H1 (cell line): ENCODE measurements at regions not wholly inside any gene's neighbourhood (a gene's known extent, or its start where the extent isn't known, plus 50 kb on each side); places are given as distances from the start of the nearest gene placed in this dataset.

Experiments
- CTCF ChIA-PET: fragments of 300-600 bp; sonication (Branson Sonifier 250); formaldehyde crosslinking; loops from one replicate; lab custom pipeline; 2021; ENCODE audit not compliant: partially characterized antibody; lab: Charles Lee
- POLR2A ChIA-PET: fragments of 300-600 bp; sonication (Branson Sonifier 250); formaldehyde crosslinking; loops from one replicate; lab custom pipeline; 2021; ENCODE audit warnings: inconsistent platforms; ENCODE audit not compliant: partially characterized antibody; lab: Charles Lee
- DNase-seq, 2 experiments: peaks; one replicate each; pipeline versions ENCODE4 v3.0.0 to v3.0.0-alpha.2; 2010 to 2022; ENCODE audit warnings: low spot score in 2 of 2, low read depth in 1 of 2, mixed read lengths in 1 of 2
- FAIRE-seq: peaks from 2 replicates; lab custom pipeline; 2011; peaks lifted over from hg19 to GRCh38; lab: Jason Lieb, UNC
- H2AFZ ChIP-seq: 2 replicates; pipeline ENCODE4 v1.8.1; 2012; ENCODE audit warnings: low read length, inconsistent platforms
- H2AK5ac ChIP-seq: 2 replicates; pipeline ENCODE4 v1.6.1; 2013; ENCODE audit warnings: low read depth, low read length
- H2BK120ac ChIP-seq: replicated peaks from 2 replicates; pipeline ENCODE3; 2013; ENCODE audit warnings: low read depth, low read length, inconsistent platforms
- H2BK12ac ChIP-seq: 2 replicates; pipeline ENCODE4 v1.6.1; 2013; ENCODE audit warnings: low read depth, low read length
- H2BK15ac ChIP-seq: 2 replicates; pipeline ENCODE4 v1.6.1; 2013; ENCODE audit warnings: low read length
- H2BK20ac ChIP-seq: 2 replicates; pipeline ENCODE4 v1.6.1; 2013; ENCODE audit warnings: low read length
- H2BK5ac ChIP-seq: 2 replicates; pipeline ENCODE4 v1.6.1; 2013; ENCODE audit warnings: low read depth, low read length
- H3K14ac ChIP-seq: 2 replicates; pipeline ENCODE4 v1.6.1; 2013; ENCODE audit warnings: inconsistent platforms; ENCODE audit not compliant: insufficient read length
- H3K18ac ChIP-seq: 2 replicates; pipeline ENCODE4 v1.6.1; 2013; ENCODE audit warnings: low read length; ENCODE audit errors: extremely low read depth
- H3K23ac ChIP-seq: 2 replicates; pipeline ENCODE4 v1.6.1; 2013; ENCODE audit warnings: inconsistent platforms; ENCODE audit not compliant: insufficient read length
- H3K23me2 ChIP-seq: 2 replicates; pipeline ENCODE4 v1.6.1; 2013; ENCODE audit warnings: low read depth, low read length
- H3K27ac ChIP-seq: 2 replicates; pipeline ENCODE4 v1.6.1; 2011; ENCODE audit warnings: low read depth, low read length, inconsistent platforms
- H3K27me3 ChIP-seq, 4 experiments: replicated peaks in 1 of 4; 1 replicate in 1 of 4; 2 replicates in 3 of 4; pipeline versions ENCODE4 v1.6.1 to v1.8.1; 2011 to 2013; ENCODE audit warnings: low read length in 3 of 4, mild to moderate bottlenecking in 3 of 4, inconsistent platforms in 2 of 4, mixed read lengths in 2 of 4, moderate library complexity in 1 of 4; ENCODE audit not compliant: control insufficient read depth in 3 of 4, insufficient read depth in 3 of 4; ENCODE audit errors: extremely low read depth in 1 of 4
- H3K36me3 ChIP-seq, 4 experiments: 2 replicates each; pipeline versions ENCODE4 v1.6.1 to v1.8.1; 2011 to 2013; ENCODE audit warnings: mild to moderate bottlenecking in 4 of 4, low read length in 3 of 4, moderate library complexity in 2 of 4, control low read depth in 1 of 4, inconsistent platforms in 1 of 4; ENCODE audit not compliant: insufficient read depth in 4 of 4, control insufficient read depth in 2 of 4
- H3K4ac ChIP-seq: replicated peaks from 2 replicates; pipeline ENCODE3; 2013; ENCODE audit warnings: low read length, low read depth, mixed read lengths, inconsistent platforms; ENCODE audit not compliant: insufficient read length
- H3K4me1 ChIP-seq, 4 experiments: replicated peaks in 1 of 4; 1 replicate in 1 of 4; 2 replicates in 3 of 4; pipeline versions ENCODE4 v1.6.1 to v1.8.1; 2011 to 2013; ENCODE audit warnings: low read length in 3 of 4, inconsistent platforms in 2 of 4, mixed read lengths in 1 of 4; ENCODE audit not compliant: insufficient read depth in 4 of 4, control insufficient read depth in 3 of 4
- H3K4me2 ChIP-seq, 2 experiments: 2 replicates each; pipeline versions ENCODE4 v1.6.1 to v1.8.1; 2011 to 2013; ENCODE audit warnings: low read depth in 2 of 2, low read length in 2 of 2, control low read depth in 1 of 2, inconsistent platforms in 1 of 2, mild to moderate bottlenecking in 1 of 2; ENCODE audit not compliant: insufficient read depth in 1 of 2
- H3K4me3 ChIP-seq, 4 experiments: fragments of 200-600, 300-600 bp in 1 of 4; sonication (generic), shearing (Covaris generic), sonication (Bioruptor Twin) in 1 of 4; 2 replicates each; pipeline versions ENCODE4 v1.5.1 to v1.8.1; 2011 to 2016; ENCODE audit warnings: low read length in 4 of 4, low read depth in 3 of 4, control low read depth in 2 of 4, inconsistent platforms in 2 of 4, mild to moderate bottlenecking in 2 of 4, mixed read lengths in 1 of 4, moderate library complexity in 1 of 4; ENCODE audit not compliant: insufficient read depth in 2 of 4; ENCODE audit errors: extremely low read depth in 1 of 4
- H3K56ac ChIP-seq: replicated peaks from 2 replicates; pipeline ENCODE3; 2013; ENCODE audit warnings: low read depth, mild to moderate bottlenecking, mixed read lengths, low read length, inconsistent platforms; ENCODE audit not compliant: insufficient read length
- H3K79me1 ChIP-seq: 2 replicates; pipeline ENCODE4 v1.6.1; 2013; ENCODE audit warnings: low read depth, low read length, control low read depth
- H3K79me2 ChIP-seq, 2 experiments: 2 replicates each; pipeline versions ENCODE4 v1.6.1 to v1.8.1; 2012 to 2013; ENCODE audit warnings: low read length in 2 of 2, mild to moderate bottlenecking in 2 of 2, inconsistent platforms in 1 of 2; ENCODE audit not compliant: insufficient read depth in 2 of 2, control insufficient read depth in 1 of 2
- H3K9ac ChIP-seq, 4 experiments: replicated peaks in 1 of 4; 1 replicate in 1 of 4; 2 replicates in 3 of 4; pipeline versions ENCODE4 v1.6.1 to v1.8.1; 2011 to 2013; ENCODE audit warnings: low read depth in 3 of 4, low read length in 3 of 4, control low read depth in 2 of 4, mild to moderate bottlenecking in 2 of 4, moderate library complexity in 2 of 4, inconsistent platforms in 1 of 4; ENCODE audit errors: extremely low read depth in 1 of 4
- H3K9me3 ChIP-seq, 2 experiments: 2 replicates each; pipeline versions ENCODE4 v1.6.1 to v1.8.1; 2012 to 2013; ENCODE audit warnings: mild to moderate bottlenecking in 2 of 2, moderate library complexity in 2 of 2, control low read depth in 1 of 2, inconsistent platforms in 1 of 2, low read depth in 1 of 2, low read length in 1 of 2, mixed read lengths in 1 of 2; ENCODE audit not compliant: insufficient read depth in 2 of 2
- H4K20me1 ChIP-seq, 2 experiments: replicated peaks in 1 of 2; 2 replicates each; pipeline versions ENCODE3 to v1.8.1; 2011 to 2013; ENCODE audit warnings: inconsistent platforms in 2 of 2, low read length in 2 of 2, mild to moderate bottlenecking in 1 of 2; ENCODE audit not compliant: insufficient read depth in 2 of 2, control insufficient read depth in 1 of 2
- H4K5ac ChIP-seq: 2 replicates; pipeline ENCODE4 v1.6.1; 2013; ENCODE audit warnings: low read length, low read depth, mixed read lengths, inconsistent platforms; ENCODE audit not compliant: insufficient read length
- H4K8ac ChIP-seq: 2 replicates; pipeline ENCODE4 v1.8.0; 2013; ENCODE audit warnings: mild to moderate bottlenecking, moderate library complexity, low read length, inconsistent platforms; ENCODE audit not compliant: insufficient read depth; ENCODE audit errors: extremely low read depth
- H4K91ac ChIP-seq: replicated peaks from 2 replicates; pipeline ENCODE3; 2013; ENCODE audit warnings: low read length, mixed read lengths, inconsistent platforms; ENCODE audit not compliant: insufficient read length
- CTCF ChIP-seq, 3 experiments: IDR thresholded peaks; 1 replicate in 2 of 3; 2 replicates in 1 of 3; pipeline versions ENCODE4 v1.5.1 to v1.6.1; 2011; ENCODE audit warnings: low read length in 3 of 3, mild to moderate bottlenecking in 3 of 3, inconsistent platforms in 2 of 3, low read depth in 1 of 3, moderate library complexity in 1 of 3; ENCODE audit not compliant: insufficient read depth in 1 of 3; ENCODE audit errors: control extremely low read depth in 1 of 3
- GTF2F1 ChIP-seq: IDR thresholded peaks from 2 replicates; pipeline ENCODE4 v1.6.1; 2012; ENCODE audit warnings: low read depth, low read length, improper control_type of control experiment, borderline replicate concordance
- HDAC6 ChIP-seq: IDR thresholded peaks from one replicate; pipeline ENCODE4 v1.7.1; 2012; ENCODE audit warnings: low read depth, mild to moderate bottlenecking, inconsistent platforms, low read length, moderate library complexity
- JUN ChIP-seq: IDR thresholded peaks from 2 replicates; pipeline ENCODE4 v1.6.1; 2011; ENCODE audit warnings: low read depth, mild to moderate bottlenecking, improper control_type of control experiment, low read length
- KDM1A ChIP-seq: fragments of 200-600, 300-600 bp; sonication (generic); IDR thresholded peaks from 2 replicates; pipeline ENCODE4 v1.7.1; 2016; ENCODE audit warnings: mild to moderate bottlenecking, low read length, borderline replicate concordance
- KDM4A ChIP-seq: IDR thresholded peaks from one replicate; pipeline ENCODE4 v1.7.1; 2012; ENCODE audit warnings: low read depth, mild to moderate bottlenecking, moderate library complexity, low read length, inconsistent platforms; ENCODE audit not compliant: severe bottlenecking
- NRF1 ChIP-seq: IDR thresholded peaks from 2 replicates; pipeline ENCODE4 v1.6.1; 2011; ENCODE audit warnings: mild to moderate bottlenecking, low read depth, low read length, improper control_type of control experiment
- RNF2 ChIP-seq: fragments of 200-900, 300-1000 bp; sonication (generic); IDR thresholded peaks from 2 replicates; pipeline ENCODE4 v1.7.1; 2016; ENCODE audit warnings: borderline replicate concordance, low read depth, mild to moderate bottlenecking, antibody characterized with exemption, low read length; ENCODE audit not compliant: poor library complexity, severe bottlenecking; ENCODE audit errors: missing control alignments
- SP1 ChIP-seq: IDR thresholded peaks from 2 replicates; pipeline ENCODE4 v1.6.1; 2011; ENCODE audit warnings: low read depth, low read length
- TAF7 ChIP-seq: optimal IDR thresholded peaks from 2 replicates; pipeline ENCODE3; 2011; ENCODE audit warnings: low read depth, mild to moderate bottlenecking, inconsistent platforms, low read length, moderate library complexity, borderline replicate concordance
- YY1 ChIP-seq: IDR thresholded peaks from 2 replicates; pipeline ENCODE4 v1.6.1; 2011; ENCODE audit warnings: low read depth, mild to moderate bottlenecking, low read length
- WGBS, 2 experiments: shearing (Covaris generic) in 1 of 2; methylation state at CpG; one replicate each; pipeline versions ENCODE4 v1.1.6 to v1.1.7; 2013 to 2015; ENCODE audit warnings: low lambda C conversion rate in 2 of 2, mixed read lengths in 2 of 2, inconsistent platforms in 1 of 2, low coverage in 1 of 2, missing lambda C conversion rate in 1 of 2; ENCODE audit not compliant: insufficient replicate concordance in 2 of 2, insufficient coverage in 1 of 2, insufficient read length in 1 of 2; ENCODE audit errors: extremely low coverage in 1 of 2, missing lambda C conversion rate in 1 of 2; 5-methylcytosine and 5-hydroxymethylcytosine counted together

- Histone ChIP-seq H3K4me1 (no peaks in the 10 kb centered on the region), H3K27ac (no peak overlapping the region), H3K4ac (no peak overlapping the region), H3K23ac (no peak overlapping the region), H3K4me2 (no peak overlapping the region), H3K79me1 (no peaks in the 10 kb centered on the region; the same call in 1 of the 2 replicates), H3K18ac (no peak overlapping the region), H4K8ac (no peak overlapping the region), H3K14ac (no peak overlapping the region), H3K79me2 (no peaks in the 10 kb centered on the region), H3K36me3 (no peaks in the 10 kb centered on the region), H2BK120ac (no peak overlapping the region), H4K5ac (no peak overlapping the region), H3K23me2 (0 out of 2 replicates have a peak, but pooled peaks cover 2% of the 10 kb centered on the region), H2BK15ac (no peak overlapping the region), H3K56ac (no peak overlapping the region), H2BK12ac (no peak overlapping the region), H3K9me3 (no peaks in the 10 kb centered on the region), H3K4me3 (no peak overlapping the region), H2BK5ac (no peak overlapping the region), H2AFZ (no peak overlapping the region), H2AK5ac (no peak overlapping the region), H3K9ac (no peak overlapping the region), H3K27me3 (no peaks in the 10 kb centered on the region), H4K91ac (no peak overlapping the region), H2BK20ac (no peak overlapping the region), H4K20me1 (no peaks in the 10 kb centered on the region)
- CTCF ChIA-PET = interaction anchor here (1.1 kb wide), 1 partner anchor 17 kb away, joined by 3 read pairs; no protein-coding TSS in a partner anchor
- POLR2A ChIA-PET = no interaction called here
- FAIRE-seq = no peak
- no peak for DNase-seq
- 100% methylated on average over 1 of the region's 1 CpG; no CpG with 5 or more reads in 1 of the 2 experiments for WGBS, 2 experiments
- TF ChIP-seq YY1 (no peak), TAF7 (no peak), SP1 (no peak), GTF2F1 (no peak), JUN (no peak), CTCF (IDR thresholded peaks at IDR 0.05; ENCODE audit: control extremely low read depth in 1 of 3, insufficient read depth in 1 of 3, low read depth in 1 of 3, low read length in 3 of 3) (no peak), HDAC6 (no peak), KDM1A (no peak), RNF2 (no peak), KDM4A (no peak), NRF1 (no peak)
Measured at GRCh38 chr22:34297536-34298120, 377.4 kb upstream of the LARGE1 start.
